ENCODE measurements at regions not wholly inside any gene's neighbourhood (a gene's known extent, or its start where the extent isn't known, plus 50 kb on each side); places are given as distances from the start of the nearest gene placed in this dataset.
"Not testable (repeated sequence)": the region's sequence is repeated elsewhere in the genome, so short reads cannot be mapped to it uniquely, and the experiment has no call there.

DNA sequence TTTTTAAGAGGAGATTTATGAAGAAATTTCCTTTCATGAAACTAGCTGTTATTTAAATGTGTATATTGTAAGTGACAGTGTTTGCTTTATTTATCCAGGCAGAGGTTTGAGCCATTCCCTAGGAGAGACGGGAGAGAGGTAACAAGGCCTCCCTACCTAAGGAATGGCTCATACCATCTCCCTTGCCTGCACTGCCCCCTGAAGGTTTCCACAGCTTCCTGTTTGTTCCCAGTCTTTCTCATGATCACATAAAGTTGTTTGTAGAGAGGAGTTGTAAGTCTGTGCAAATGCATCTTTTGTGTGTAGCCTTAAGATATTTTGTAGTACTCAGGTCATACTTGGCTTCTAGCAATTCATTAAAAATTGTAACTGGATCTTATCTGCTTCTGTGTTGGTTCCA lies 1504.5 kb upstream of the PCDH10 start:
- Histone ChIP-seq H3K9me3 (no peaks in the 10 kb centered on the region), H3K4me1 (no peaks in the 10 kb centered on the region), H3K4me3 (replicated peaks in 1 of 3) (no peak overlapping the region), H3K36me3 (no peaks in the 10 kb centered on the region), H3K27me3 (no peaks in the 10 kb centered on the region), H3K27ac (no peak overlapping the region)
- TF ChIP-seq, protein P1, sequence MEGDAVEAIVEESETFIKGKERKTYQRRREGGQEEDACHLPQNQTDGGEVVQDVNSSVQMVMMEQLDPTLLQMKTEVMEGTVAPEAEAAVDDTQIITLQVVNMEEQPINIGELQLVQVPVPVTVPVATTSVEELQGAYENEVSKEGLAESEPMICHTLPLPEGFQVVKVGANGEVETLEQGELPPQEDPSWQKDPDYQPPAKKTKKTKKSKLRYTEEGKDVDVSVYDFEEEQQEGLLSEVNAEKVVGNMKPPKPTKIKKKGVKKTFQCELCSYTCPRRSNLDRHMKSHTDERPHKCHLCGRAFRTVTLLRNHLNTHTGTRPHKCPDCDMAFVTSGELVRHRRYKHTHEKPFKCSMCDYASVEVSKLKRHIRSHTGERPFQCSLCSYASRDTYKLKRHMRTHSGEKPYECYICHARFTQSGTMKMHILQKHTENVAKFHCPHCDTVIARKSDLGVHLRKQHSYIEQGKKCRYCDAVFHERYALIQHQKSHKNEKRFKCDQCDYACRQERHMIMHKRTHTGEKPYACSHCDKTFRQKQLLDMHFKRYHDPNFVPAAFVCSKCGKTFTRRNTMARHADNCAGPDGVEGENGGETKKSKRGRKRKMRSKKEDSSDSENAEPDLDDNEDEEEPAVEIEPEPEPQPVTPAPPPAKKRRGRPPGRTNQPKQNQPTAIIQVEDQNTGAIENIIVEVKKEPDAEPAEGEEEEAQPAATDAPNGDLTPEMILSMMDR (IDR thresholded peaks at IDR 0.05) = no peak
- no peak for TF ChIP-seq POLR2A (IDR thresholded peaks at IDR 0.05)
- 33 to 62% methylated on average over 1 of the region's 1 CpG for WGBS, 2 donors
- DNase-seq = no peak
- intact Hi-C loops (cut with DNase I) = no loop called here

DNA sequence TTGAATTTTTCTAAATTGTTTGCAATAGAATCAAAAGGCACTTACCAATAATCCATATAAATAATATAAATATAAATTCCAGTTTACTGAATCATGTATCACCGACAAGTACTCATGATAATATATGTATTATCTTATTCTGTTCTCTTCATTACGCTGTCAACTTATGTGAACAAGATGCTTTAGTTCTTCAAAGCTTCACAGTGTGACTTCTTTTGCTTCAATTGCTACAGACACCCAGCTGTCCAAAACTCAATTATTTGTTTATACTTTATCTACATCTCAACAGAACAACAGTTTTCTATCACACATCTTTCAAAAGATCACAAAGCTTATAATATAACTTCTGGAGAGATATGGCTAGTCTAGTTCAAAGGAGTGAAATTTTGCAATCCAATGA lies 1499.9 kb upstream of the PCDH10 start:
- Histone ChIP-seq H3K4me1 (no peaks in the 10 kb centered on the region), H3K27me3 (no peaks in the 10 kb centered on the region), H3K4me3 (replicated peaks in 1 of 3) (no peak overlapping the region), H3K27ac (no peak overlapping the region), H3K9me3 (no peaks in the 10 kb centered on the region), H3K36me3 (no peaks in the 10 kb centered on the region)
- no peak for DNase-seq
- intact Hi-C loops (cut with DNase I) = no loop called here
- no peak for TF ChIP-seq POLR2A (IDR thresholded peaks at IDR 0.05)
- TF ChIP-seq, protein P1 (IDR thresholded peaks at IDR 0.05) = no peak
- WGBS, 2 donors = 95 to 97% methylated on average over 2 of the region's 2 CpGs

DNA sequence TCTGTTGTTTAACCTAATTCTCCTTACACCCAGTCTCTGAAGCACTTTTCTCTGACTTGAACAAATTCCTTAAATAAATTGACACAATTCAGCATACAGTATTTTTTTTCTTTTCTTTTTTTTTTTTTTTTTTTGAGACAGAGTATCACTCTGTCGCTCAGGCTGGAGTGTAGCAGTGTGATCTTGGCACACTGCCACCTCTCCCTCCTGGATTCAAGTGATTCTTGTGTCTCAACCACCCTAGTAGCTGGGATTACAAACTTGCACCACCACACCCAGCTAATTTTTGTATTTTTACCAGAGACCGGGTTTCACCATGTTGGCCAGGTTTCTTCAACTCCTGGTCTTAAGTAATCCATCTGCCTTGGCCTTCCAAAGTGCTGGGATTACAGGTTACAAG lies 1498.1 kb upstream of the PCDH10 start:
- H3K4me3 ChIP-seq (replicated peaks in 1 of 3) = no peak overlapping the region
- H3K27ac ChIP-seq = no peak overlapping the region
- 60 to 71% methylated on average over 2 of the region's 2 CpGs for WGBS, 2 donors
- H3K36me3 ChIP-seq = no peaks in the 10 kb centered on the region
- no peak for DNase-seq
- no peaks in the 10 kb centered on the region for H3K9me3 ChIP-seq
- no peaks in the 10 kb centered on the region for H3K4me1 ChIP-seq
- H3K27me3 ChIP-seq = no peaks in the 10 kb centered on the region
- intact Hi-C loops (cut with DNase I) = no loop called here
- TF ChIP-seq, protein P1 (IDR thresholded peaks at IDR 0.05) = no peak
- no peak for TF ChIP-seq POLR2A (IDR thresholded peaks at IDR 0.05)

DNA sequence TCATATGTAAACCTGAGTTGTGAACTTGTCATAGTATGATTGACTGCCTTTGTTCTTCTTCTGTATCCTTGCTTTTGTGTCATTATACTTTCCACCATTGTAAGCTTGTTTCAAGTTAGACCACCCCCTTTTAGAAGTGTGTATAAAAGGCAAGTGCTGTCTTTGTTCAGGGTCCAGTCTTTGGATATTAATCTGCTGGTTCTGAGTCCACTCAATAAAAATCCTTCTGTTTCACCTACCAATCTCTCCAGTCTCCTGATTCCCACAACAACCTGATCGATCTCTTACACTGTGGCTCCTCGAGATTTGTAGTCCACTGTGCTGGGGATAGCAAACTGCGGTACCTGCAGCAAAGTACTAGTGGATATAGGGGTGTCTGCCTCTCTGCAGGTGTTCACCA lies 1465.8 kb upstream of the PCDH10 start:
- H3K9me3 ChIP-seq; DNase-seq; H3K4me3 ChIP-seq (replicated peaks in 1 of 3); intact Hi-C loops (cut with DNase I); H3K27ac ChIP-seq; H3K4me1 ChIP-seq; H3K36me3 ChIP-seq; H3K27me3 ChIP-seq: not testable (repeated sequence)
- WGBS, 2 donors = 67 to 81% methylated on average over 3 of the region's 3 CpGs

DNA sequence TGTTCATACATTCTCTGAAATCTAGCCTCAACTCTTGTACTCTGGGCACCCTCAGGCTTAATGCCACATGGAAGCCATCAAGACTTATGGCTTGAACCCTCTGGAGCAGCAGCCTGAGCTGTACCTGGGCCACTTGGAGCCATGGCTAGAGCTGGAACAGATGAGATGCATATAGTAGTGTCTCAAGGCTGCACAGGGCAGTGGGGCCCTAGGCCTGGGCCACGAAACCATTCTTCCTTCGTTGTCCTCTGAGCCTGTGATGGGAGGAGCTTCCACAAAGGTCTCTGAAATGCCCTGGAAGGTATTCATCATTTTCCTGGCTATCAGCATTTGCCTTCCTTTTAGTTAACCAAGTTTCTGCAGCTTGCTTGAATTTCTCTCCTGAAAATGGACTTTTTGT lies 1427.2 kb upstream of the PCDH10 start:
- H3K36me3 ChIP-seq = no peaks in the 10 kb centered on the region
- no peak overlapping the region for H3K4me3 ChIP-seq (replicated peaks in 1 of 3)
- TF ChIP-seq, protein P1 (IDR thresholded peaks at IDR 0.05) = no peak
- TF ChIP-seq POLR2A (IDR thresholded peaks at IDR 0.05) = no peak
- no peaks in the 10 kb centered on the region for H3K9me3 ChIP-seq
- H3K4me1 ChIP-seq = no peaks in the 10 kb centered on the region
- 75 to 89% methylated on average over 2 of the region's 2 CpGs for WGBS, 2 donors
- H3K27ac ChIP-seq = no peak overlapping the region
- H3K27me3 ChIP-seq = no peaks in the 10 kb centered on the region
- intact Hi-C loops (cut with DNase I) = no loop called here
- DNase-seq = no peak

GRCh38 chr4:131723069-131723468 lies 1426.0 kb upstream of the PCDH10 start:
- 90 to 98% methylated on average over 11 to 12 of the region's 24 CpGs for WGBS, 2 donors

GRCh38 chr4:131724847-131725246 lies 1424.2 kb upstream of the PCDH10 start:
- H3K36me3 ChIP-seq; intact Hi-C loops (cut with DNase I); H3K4me3 ChIP-seq (replicated peaks in 1 of 3); H3K4me1 ChIP-seq; H3K27ac ChIP-seq; H3K27me3 ChIP-seq; H3K9me3 ChIP-seq: not testable (repeated sequence)
- peak; percentile 85 to 89 for DNase-seq
- WGBS, 2 donors = 97 to 100% methylated on average over 1 to 18 of the region's 37 CpGs

More at GRCh38 chr4:131723069-131723468, 1426.0 kb upstream of the PCDH10 start:
- intact Hi-C loops (cut with DNase I); H3K27me3 ChIP-seq; H3K27ac ChIP-seq; H3K9me3 ChIP-seq; H3K36me3 ChIP-seq; H3K4me3 ChIP-seq (replicated peaks in 1 of 3); DNase-seq; H3K4me1 ChIP-seq: not testable (repeated sequence)

- WGBS, 2 donors = 97 to 98% methylated on average over 16 to 26 of the region's 29 CpGs
- H3K36me3 ChIP-seq; H3K27me3 ChIP-seq; H3K4me3 ChIP-seq (replicated peaks in 1 of 3); H3K9me3 ChIP-seq; H3K27ac ChIP-seq; DNase-seq; H3K4me1 ChIP-seq; intact Hi-C loops (cut with DNase I): not testable (repeated sequence)
These were observed 1423.6 kb upstream of the PCDH10 start for GRCh38 chr4:131725521-131725920.

GRCh38 chr4:131726940-131727339 lies 1422.2 kb upstream of the PCDH10 start:
- WGBS, 2 donors = 90 to 97% methylated on average over 10 to 19 of the region's 28 CpGs
- H3K4me1 ChIP-seq; H3K9me3 ChIP-seq; H3K36me3 ChIP-seq; H3K4me3 ChIP-seq (replicated peaks in 1 of 3); intact Hi-C loops (cut with DNase I); H3K27ac ChIP-seq; DNase-seq; H3K27me3 ChIP-seq: not testable (repeated sequence)
